ENCODE measurements at regions not wholly inside any gene's neighbourhood (a gene's known extent, or its start where the extent isn't known, plus 50 kb on each side); places are given as distances from the start of the nearest gene placed in this dataset.

DNA sequence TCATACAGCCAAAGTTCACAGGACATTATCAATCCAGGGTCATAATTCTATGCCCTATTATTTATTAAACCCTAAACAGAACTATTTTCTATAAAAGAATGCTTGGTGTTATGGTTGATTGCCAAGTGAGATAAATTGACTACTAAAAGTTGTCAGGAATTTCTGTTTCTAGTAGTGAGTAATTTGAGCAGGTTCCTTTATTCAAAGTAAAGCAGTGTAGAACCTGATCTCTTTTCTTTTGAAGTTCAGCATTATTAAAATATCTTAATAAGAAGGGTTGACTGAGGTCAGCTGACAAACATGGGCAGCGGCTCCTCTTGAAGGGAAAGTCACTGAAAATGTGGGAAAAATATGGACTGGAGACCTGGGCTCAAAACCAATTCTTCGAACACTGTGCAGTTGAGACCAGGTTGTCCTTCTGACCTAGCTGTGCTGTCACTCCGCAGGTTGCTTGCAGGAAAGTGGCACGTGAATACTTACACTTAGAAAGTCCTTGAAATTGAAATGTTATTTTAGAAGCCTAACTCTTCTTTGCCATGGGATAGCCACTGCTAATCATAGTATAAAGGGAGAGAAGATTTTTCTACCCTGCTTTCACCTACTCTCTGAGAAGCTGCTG is 141.0 kb downstream of the RASSF9 start:
- H3K4me3 ChIP-seq (ENCODE audit: low read length) = no peak overlapping the region
- no peaks in the 10 kb centered on the region for H3K36me3 ChIP-seq (ENCODE audit: insufficient read depth, low read depth, low read length)
- H3K27ac ChIP-seq (ENCODE audit: low read length) = no peak overlapping the region
- H3K9ac ChIP-seq (ENCODE audit: low read depth, low read length) = no peak overlapping the region
- no peaks in the 10 kb centered on the region for H3K27me3 ChIP-seq (ENCODE audit: insufficient read depth, low read length)
- H3K9me3 ChIP-seq (ENCODE audit: insufficient read depth, low read depth, low read length) = no peaks in the 10 kb centered on the region
- H3K4me1 ChIP-seq (ENCODE audit: insufficient read depth, low read length) = no peaks in the 10 kb centered on the region

DNA sequence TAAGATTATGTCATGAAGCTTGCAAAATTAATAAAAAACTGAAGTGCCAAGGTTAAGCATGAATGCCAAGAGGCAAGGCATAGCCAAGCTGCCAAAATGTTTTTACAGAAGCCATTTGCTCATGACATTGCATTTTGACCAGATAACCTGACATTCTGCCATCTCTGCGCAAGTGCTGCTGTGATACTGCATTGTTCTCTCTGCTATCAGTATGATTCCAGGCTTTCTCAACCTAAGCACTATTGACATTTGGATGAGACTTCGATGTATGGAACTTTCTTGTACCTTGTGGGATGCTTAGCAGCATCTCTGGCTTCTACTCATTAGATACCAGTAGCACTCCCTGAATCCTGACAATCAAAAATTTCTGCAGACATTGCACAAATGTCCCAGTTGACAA is 139.2 kb downstream of the RASSF9 start:
- H3K27me3 ChIP-seq (ENCODE audit: insufficient read depth, low read length) = no peaks in the 10 kb centered on the region
- no peak overlapping the region for H3K4me3 ChIP-seq (ENCODE audit: low read length)
- H3K4me1 ChIP-seq (ENCODE audit: insufficient read depth, low read length) = no peaks in the 10 kb centered on the region
- no peak overlapping the region for H3K27ac ChIP-seq (ENCODE audit: low read length)
- H3K36me3 ChIP-seq (ENCODE audit: insufficient read depth, low read depth, low read length) = no peaks in the 10 kb centered on the region
- H3K9ac ChIP-seq (ENCODE audit: low read depth, low read length) = no peak overlapping the region
- H3K9me3 ChIP-seq (ENCODE audit: insufficient read depth, low read depth, low read length) = no peaks in the 10 kb centered on the region

DNA sequence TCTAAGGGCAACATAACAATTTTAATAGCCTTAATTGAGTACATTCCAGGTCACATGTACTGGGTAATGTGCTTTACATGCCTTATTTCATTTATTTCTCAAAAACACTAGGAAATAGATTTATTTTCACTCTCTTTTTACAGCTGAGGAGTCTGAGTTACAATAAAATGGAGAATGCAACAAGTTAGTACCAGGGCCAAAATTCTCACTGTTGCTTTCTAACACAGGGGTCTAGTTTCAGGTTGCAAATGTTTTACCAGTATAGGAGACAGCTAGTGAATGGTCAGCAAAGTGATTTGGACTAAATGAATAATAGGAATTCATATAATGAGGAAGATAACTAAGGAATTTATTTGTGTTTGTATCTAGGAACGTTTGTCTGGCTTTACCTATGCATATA is 137.3 kb downstream of the RASSF9 start:
- Histone ChIP-seq H3K9me3 (ENCODE audit: insufficient read depth, low read depth, low read length) (no peaks in the 10 kb centered on the region), H3K4me3 (ENCODE audit: low read length) (no peak overlapping the region), H3K27ac (ENCODE audit: low read length) (no peak overlapping the region), H3K9ac (ENCODE audit: low read depth, low read length) (no peak overlapping the region), H3K4me1 (ENCODE audit: insufficient read depth, low read length) (no peaks in the 10 kb centered on the region), H3K36me3 (ENCODE audit: insufficient read depth, low read depth, low read length) (no peaks in the 10 kb centered on the region), H3K27me3 (ENCODE audit: insufficient read depth, low read length) (no peaks in the 10 kb centered on the region)

DNA sequence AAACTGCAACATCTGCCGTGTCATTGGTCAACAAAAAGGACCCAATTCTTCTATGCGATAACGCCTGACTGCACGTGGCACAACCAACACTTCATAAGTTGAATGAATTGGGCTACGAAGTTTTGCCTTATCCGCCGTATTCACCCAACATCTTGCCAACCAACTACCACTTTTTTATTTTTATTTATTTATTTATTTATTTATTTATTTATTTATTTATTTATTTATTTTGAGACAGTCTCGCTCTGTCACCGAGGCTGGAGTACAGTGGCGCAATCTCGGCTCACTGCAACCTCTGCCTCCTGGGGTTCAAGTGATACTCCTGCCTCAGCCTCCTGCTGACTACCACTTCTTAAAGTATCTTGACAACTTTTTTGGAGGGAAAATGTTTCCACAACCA is 127.4 kb downstream of the RASSF9 start:
- no peaks in the 10 kb centered on the region for H3K4me1 ChIP-seq (ENCODE audit: insufficient read depth, low read length)
- no peak overlapping the region for H3K27ac ChIP-seq (ENCODE audit: low read length)
- no peaks in the 10 kb centered on the region for H3K9me3 ChIP-seq (ENCODE audit: insufficient read depth, low read depth, low read length)
- H3K4me3 ChIP-seq (ENCODE audit: low read length) = no peak overlapping the region
- no peaks in the 10 kb centered on the region for H3K36me3 ChIP-seq (ENCODE audit: insufficient read depth, low read depth, low read length)
- no peaks in the 10 kb centered on the region for H3K27me3 ChIP-seq (ENCODE audit: insufficient read depth, low read length)
- no peak overlapping the region for H3K9ac ChIP-seq (ENCODE audit: low read depth, low read length)

DNA sequence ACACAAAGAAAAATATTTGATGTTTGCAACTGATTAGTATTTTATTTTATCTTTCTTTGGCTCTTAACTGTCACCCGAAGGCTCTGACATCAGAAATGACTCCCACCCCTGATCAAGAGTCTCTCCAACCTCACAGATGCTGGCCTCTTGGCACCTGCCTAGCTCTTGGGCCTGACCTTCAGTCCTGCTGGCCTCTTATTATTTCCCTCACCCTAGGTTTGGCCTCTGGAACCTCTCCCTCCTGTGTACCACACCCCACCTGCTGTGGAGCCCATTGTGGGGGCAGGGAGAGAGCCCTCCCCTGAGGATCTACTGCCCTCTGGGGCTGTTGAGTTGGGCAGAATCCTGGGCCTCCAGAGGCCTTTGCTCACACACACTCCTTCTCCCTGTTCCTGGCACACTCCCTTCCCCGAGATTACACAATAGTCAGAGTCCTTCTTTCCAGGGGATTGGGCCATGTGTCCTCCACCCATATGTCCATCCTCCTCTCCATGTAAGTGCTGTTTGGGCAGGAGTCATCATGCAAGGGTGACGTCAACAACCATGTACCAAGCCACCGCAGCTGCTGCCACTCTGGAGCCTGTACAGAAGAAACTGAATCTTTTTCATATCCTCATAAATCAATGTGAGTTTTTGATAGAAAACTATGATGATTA is 124.3 kb downstream of the RASSF9 start:
- no peaks in the 10 kb centered on the region for H3K27me3 ChIP-seq (ENCODE audit: insufficient read depth, low read length)
- no peaks in the 10 kb centered on the region for H3K9me3 ChIP-seq (ENCODE audit: insufficient read depth, low read depth, low read length)
- no peak overlapping the region for H3K27ac ChIP-seq (ENCODE audit: low read length)
- no peaks in the 10 kb centered on the region for H3K36me3 ChIP-seq (ENCODE audit: insufficient read depth, low read depth, low read length)
- H3K4me3 ChIP-seq (ENCODE audit: low read length) = no peak overlapping the region
- H3K9ac ChIP-seq (ENCODE audit: low read depth, low read length) = no peak overlapping the region
- no peaks in the 10 kb centered on the region for H3K4me1 ChIP-seq (ENCODE audit: insufficient read depth, low read length)

DNA sequence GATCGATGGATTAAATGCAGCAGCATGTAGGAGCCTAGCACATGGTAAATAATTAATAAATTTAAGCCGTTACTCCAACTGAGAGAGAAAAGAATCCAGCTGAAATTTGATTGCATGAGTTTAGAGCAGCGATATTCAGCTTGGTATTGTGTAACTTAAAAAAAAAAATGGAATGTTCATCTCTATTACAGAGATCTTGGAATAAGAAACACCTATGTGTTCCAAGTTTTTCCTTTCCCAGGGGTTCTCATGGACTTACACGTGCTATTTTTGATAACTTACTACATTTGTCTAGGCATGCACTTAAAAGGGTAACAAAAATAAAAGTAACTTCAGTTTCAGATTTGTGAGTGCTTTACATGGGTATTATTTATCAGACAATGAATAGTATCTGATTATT is 122.8 kb downstream of the RASSF9 start:
- Histone ChIP-seq H3K9ac (ENCODE audit: low read depth, low read length) (no peak overlapping the region), H3K36me3 (ENCODE audit: insufficient read depth, low read depth, low read length) (no peaks in the 10 kb centered on the region), H3K4me1 (ENCODE audit: insufficient read depth, low read length) (no peaks in the 10 kb centered on the region), H3K27ac (ENCODE audit: low read length) (no peak overlapping the region), H3K9me3 (ENCODE audit: insufficient read depth, low read depth, low read length) (no peaks in the 10 kb centered on the region), H3K27me3 (ENCODE audit: insufficient read depth, low read length) (no peaks in the 10 kb centered on the region), H3K4me3 (ENCODE audit: low read length) (no peak overlapping the region)

DNA sequence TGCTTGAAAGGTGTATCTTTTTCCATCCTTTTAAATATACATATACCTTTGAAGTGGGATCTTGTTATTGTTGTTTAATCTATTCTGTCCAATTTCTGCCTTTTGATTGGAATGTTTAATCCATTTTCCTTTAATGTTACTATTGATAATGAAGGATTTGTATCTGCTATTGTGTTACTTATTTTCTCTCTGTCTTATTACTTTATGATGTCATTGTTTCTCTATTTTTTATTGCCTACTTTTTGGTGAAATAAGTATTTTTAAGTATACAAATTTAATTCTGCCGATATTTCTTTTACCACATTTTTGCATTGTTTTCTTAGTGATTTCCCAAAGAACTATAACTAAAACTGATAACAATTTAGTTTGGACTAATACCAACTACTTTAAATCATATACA is 121.8 kb downstream of the RASSF9 start:
- no peaks in the 10 kb centered on the region for H3K36me3 ChIP-seq (ENCODE audit: insufficient read depth, low read depth, low read length)

DNA sequence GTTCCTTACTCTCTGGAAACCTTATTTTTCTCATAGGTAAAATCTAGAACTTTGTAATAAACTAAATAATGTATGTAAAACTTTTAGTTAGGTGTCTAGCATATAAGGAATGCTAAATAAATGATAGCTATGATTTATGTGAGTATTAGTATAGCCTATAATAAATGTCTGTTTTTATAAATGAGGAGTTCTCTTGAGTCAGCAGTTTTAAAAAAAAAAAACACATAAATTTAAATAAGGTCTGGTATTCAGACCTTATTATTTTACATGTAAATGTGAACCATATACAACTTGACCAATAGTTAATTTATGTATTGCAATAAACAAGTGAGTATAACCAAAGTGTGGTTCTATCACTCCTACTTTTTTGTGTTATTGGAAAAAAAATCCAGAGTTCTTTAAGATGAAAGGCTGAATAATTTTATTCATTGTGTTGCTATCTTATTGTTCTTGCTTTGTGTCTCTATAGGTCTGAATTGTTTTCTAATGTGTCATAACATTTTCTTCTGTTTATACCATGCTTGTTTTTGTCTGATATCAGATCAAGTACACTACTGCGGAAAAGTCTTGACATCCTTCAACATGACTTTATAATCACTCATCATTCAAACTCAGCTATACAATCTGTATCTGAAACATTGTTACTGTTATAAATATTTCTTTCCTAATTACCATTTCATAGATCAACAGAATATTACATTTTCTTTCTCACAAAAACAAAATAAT is 115.7 kb downstream of the RASSF9 start:
- H3K36me3 ChIP-seq (ENCODE audit: insufficient read depth, low read depth, low read length) = no peaks in the 10 kb centered on the region
- no peaks in the 10 kb centered on the region for H3K9me3 ChIP-seq (ENCODE audit: insufficient read depth, low read depth, low read length)
- H3K4me3 ChIP-seq (ENCODE audit: low read length) = no peak overlapping the region
- H3K27me3 ChIP-seq (ENCODE audit: insufficient read depth, low read length) = no peaks in the 10 kb centered on the region
- no peaks in the 10 kb centered on the region for H3K4me1 ChIP-seq (ENCODE audit: insufficient read depth, low read length)
- H3K9ac ChIP-seq (ENCODE audit: low read depth, low read length) = no peak overlapping the region
- no peak overlapping the region for H3K27ac ChIP-seq (ENCODE audit: low read length)

More for the DNA sequence above, 121.8 kb downstream of the RASSF9 start:
- no peaks in the 10 kb centered on the region for H3K4me1 ChIP-seq (ENCODE audit: insufficient read depth, low read length)
- no peaks in the 10 kb centered on the region for H3K9me3 ChIP-seq (ENCODE audit: insufficient read depth, low read depth, low read length)
- no peak overlapping the region for H3K27ac ChIP-seq (ENCODE audit: low read length)
- no peak overlapping the region for H3K9ac ChIP-seq (ENCODE audit: low read depth, low read length)
- no peaks in the 10 kb centered on the region for H3K27me3 ChIP-seq (ENCODE audit: insufficient read depth, low read length)
- no peak overlapping the region for H3K4me3 ChIP-seq (ENCODE audit: low read length)

DNA sequence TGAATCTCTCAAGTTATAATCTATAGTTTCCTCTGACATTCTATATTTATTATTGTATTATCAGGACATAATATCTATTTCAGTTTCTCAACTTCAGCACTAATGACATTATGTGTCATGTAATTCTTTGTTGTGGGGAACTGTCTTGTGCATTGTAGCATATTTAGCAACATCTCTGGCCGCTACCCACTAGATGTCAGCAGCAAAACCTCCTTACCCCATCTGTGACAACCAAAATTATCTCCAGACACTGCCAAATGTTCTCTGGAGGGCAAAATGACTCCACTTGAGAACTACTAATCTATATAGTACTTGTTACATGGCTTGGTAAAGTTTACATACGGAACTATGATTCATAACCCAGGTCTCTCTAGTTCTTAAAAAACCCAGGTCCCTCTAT is 110.2 kb downstream of the RASSF9 start:
- Histone ChIP-seq H3K9me3 (ENCODE audit: insufficient read depth, low read depth, low read length) (no peaks in the 10 kb centered on the region), H3K27me3 (ENCODE audit: insufficient read depth, low read length) (no peaks in the 10 kb centered on the region), H3K4me1 (ENCODE audit: insufficient read depth, low read length) (no peaks in the 10 kb centered on the region), H3K4me3 (ENCODE audit: low read length) (no peak overlapping the region), H3K9ac (ENCODE audit: low read depth, low read length) (no peak overlapping the region), H3K27ac (ENCODE audit: low read length) (no peak overlapping the region), H3K36me3 (ENCODE audit: insufficient read depth, low read depth, low read length) (no peaks in the 10 kb centered on the region)

DNA sequence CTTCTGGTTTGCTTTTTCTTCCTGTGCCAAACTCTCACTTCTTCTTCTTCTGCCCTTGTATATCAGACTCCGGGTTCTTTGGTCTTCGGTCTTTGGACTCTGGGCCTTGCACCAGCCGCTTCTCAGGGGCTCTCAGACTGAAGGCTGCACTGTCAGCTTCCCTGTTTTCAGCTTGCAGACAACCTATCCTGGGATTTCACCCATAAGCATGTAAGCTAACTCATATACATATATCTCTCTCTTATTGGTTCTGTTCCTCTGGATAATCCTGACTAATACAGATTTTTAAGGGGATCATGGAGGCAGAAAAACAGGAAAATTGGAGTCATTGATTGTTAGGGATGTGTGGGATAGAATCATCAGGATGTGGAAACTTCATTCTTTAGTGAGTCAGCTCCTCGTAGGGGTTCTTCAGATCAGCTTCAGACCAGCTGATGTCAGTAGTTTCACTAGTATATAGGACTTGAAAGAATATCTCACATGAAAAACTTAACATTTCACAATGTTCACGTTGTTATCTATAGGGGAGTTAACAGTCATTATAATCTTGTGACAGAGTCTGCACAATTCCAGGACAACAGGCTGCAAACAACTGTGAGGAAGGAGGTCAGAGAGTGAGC is 102.9 kb downstream of the RASSF9 start:
- Histone ChIP-seq H3K4me1 (ENCODE audit: insufficient read depth, low read length) (no peaks in the 10 kb centered on the region), H3K4me3 (ENCODE audit: low read length) (no peak overlapping the region), H3K27me3 (ENCODE audit: insufficient read depth, low read length) (no peaks in the 10 kb centered on the region), H3K36me3 (ENCODE audit: insufficient read depth, low read depth, low read length) (no peaks in the 10 kb centered on the region), H3K9ac (ENCODE audit: low read depth, low read length) (no peak overlapping the region), H3K27ac (ENCODE audit: low read length) (no peak overlapping the region), H3K9me3 (ENCODE audit: insufficient read depth, low read depth, low read length) (no peaks in the 10 kb centered on the region)

DNA sequence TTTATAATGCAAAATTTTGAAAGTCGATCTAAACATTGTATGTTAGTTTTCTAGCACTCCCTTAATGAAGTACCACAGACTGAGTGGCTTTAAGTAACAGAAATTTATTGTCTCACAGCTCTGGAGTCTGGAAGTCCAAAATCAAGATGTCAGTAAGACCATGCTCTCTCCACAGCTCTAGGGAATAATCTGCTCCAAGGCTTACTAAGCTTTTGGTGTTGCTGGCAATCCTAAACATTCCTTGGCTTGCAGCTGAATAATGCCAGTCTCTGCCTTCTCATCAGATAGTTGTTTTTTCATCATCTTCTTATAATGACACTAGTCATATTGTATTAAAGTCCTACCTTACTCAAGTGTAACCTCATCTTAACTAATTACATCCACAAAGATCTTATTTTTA is 102.2 kb downstream of the RASSF9 start:
- no peaks in the 10 kb centered on the region for H3K4me1 ChIP-seq (ENCODE audit: insufficient read depth, low read length)
- no peaks in the 10 kb centered on the region for H3K9me3 ChIP-seq (ENCODE audit: insufficient read depth, low read depth, low read length)
- H3K9ac ChIP-seq (ENCODE audit: low read depth, low read length) = no peak overlapping the region
- no peak overlapping the region for H3K27ac ChIP-seq (ENCODE audit: low read length)
- H3K36me3 ChIP-seq (ENCODE audit: insufficient read depth, low read depth, low read length) = no peaks in the 10 kb centered on the region
- no peak overlapping the region for H3K4me3 ChIP-seq (ENCODE audit: low read length)
- no peaks in the 10 kb centered on the region for H3K27me3 ChIP-seq (ENCODE audit: insufficient read depth, low read length)

DNA sequence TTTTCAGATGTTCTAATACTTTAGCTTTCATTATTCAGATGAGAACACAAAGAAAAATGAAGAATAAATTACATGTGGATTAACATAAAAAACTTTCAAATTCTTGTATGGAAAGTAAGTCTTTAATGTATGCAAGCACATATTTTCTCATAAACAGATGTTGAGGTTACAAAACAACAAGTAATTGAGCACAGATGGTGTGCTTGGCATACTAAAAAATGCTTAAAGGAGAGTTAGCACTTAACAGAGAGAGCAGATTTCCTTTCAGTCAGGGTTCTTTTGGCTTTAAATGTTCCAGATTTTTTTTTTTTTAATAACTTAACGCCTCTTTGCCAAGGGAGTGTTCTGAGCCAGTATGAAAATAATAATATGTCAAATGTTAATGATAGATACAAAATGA is 96.0 kb downstream of the RASSF9 start:
- H3K27me3 ChIP-seq (ENCODE audit: insufficient read depth, low read length) = no peaks in the 10 kb centered on the region
- H3K4me3 ChIP-seq (ENCODE audit: low read length) = no peak overlapping the region
- no peak overlapping the region for H3K9ac ChIP-seq (ENCODE audit: low read depth, low read length)
- no peaks in the 10 kb centered on the region for H3K36me3 ChIP-seq (ENCODE audit: insufficient read depth, low read depth, low read length)
- H3K27ac ChIP-seq (ENCODE audit: low read length) = no peak overlapping the region
- H3K4me1 ChIP-seq (ENCODE audit: insufficient read depth, low read length) = no peaks in the 10 kb centered on the region
- no peaks in the 10 kb centered on the region for H3K9me3 ChIP-seq (ENCODE audit: insufficient read depth, low read depth, low read length)

Measured in iPS-20b (cell line).